ENCODE measurements at regions not wholly inside any gene's neighbourhood (a gene's known extent, or its start where the extent isn't known, plus 50 kb on each side); places are given as distances from the start of the nearest gene placed in this dataset.

DNA sequence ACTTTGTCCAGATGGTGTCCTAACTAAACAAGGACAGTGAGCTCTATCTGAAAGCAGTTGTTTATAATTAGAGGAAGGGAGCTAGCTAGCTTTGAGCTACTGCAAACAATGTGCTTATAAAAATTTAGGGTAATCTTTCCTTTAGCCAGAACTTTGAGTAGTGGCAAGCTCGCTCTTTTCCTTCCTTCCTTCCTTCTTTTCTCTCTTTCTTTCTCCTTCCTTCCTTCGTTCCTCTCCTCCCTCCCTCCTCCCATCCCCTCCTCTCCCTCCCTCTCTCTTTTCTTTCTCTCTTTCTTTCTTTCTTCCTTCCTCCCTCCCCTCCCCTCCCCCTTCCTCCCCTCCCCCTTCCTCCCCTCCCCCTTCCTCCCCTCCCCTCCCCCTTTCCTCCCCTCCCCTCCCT lies 520.1 kb downstream of the INHBA start:
- Histone ChIP-seq H3K36me3 (ENCODE audit: control insufficient read depth, insufficient read depth, low read length) (no peaks in the 10 kb centered on the region), H3K27me3 (ENCODE audit: control insufficient read depth, insufficient read depth, low read length) (no peaks in the 10 kb centered on the region), H3K9me3 (ENCODE audit: control insufficient read depth, insufficient read depth, low read depth, low read length) (no peaks in the 10 kb centered on the region), H3K27ac (ENCODE audit: low read depth, low read length) (no peak overlapping the region), H3K9ac (ENCODE audit: low read length) (no peak overlapping the region), H3K4me1 (ENCODE audit: control insufficient read depth, insufficient read depth, low read length) (no peaks in the 10 kb centered on the region; the same call in 1 of the 2 replicates), H3K4me3 (ENCODE audit: low read depth, low read length) (no peak overlapping the region)

DNA sequence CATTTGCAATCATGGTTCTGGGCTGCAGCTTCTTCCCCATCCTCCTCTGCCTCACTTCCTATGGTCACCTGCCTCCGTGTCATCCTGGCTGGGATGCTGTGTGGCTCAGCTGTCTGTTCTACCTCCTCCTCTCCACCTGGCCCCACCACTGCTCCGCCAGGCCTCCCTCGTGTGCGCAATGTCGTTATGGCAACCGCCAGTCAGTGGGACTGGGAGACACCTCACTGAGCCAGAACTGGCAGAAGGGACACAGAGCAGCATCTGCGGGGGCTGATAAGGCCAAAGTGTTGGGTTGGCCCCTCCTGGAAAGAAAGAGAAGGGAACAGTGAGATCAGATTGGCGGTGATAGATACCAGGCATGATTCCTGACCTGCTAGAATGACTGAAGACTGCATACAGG lies 527.5 kb downstream of the INHBA start:
- Histone ChIP-seq H3K4me3 (ENCODE audit: low read depth, low read length) (no peak overlapping the region), H3K27ac (ENCODE audit: low read depth, low read length) (no peak overlapping the region), H3K4me1 (ENCODE audit: control insufficient read depth, insufficient read depth, low read length) (no peaks in the 10 kb centered on the region; the same call in 1 of the 2 replicates), H3K36me3 (ENCODE audit: control insufficient read depth, insufficient read depth, low read length) (no peaks in the 10 kb centered on the region), H3K27me3 (ENCODE audit: control insufficient read depth, insufficient read depth, low read length) (no peaks in the 10 kb centered on the region), H3K9ac (ENCODE audit: low read length) (no peak overlapping the region), H3K9me3 (ENCODE audit: control insufficient read depth, insufficient read depth, low read depth, low read length) (no peaks in the 10 kb centered on the region)

DNA sequence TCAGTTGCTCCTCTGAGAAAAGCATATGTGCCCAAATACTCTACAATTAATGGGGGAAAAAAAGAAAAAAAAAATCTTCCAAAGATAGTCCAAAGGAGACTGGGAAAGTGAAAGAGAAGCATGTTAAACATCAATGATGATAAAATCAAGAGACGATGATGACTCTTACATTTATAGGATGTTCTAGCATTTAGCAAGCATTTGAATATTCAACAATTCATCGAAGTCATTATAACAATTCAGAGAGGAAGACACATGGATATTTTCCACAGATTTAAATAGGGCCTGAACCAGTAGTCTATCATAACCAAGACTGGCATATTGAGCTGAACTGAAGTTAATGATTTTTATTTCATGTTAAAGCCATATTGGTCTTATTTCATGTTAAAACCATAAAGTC lies 528.4 kb downstream of the INHBA start:
- no peaks in the 10 kb centered on the region; the same call in 1 of the 2 replicates for H3K4me1 ChIP-seq (ENCODE audit: control insufficient read depth, insufficient read depth, low read length)
- no peak overlapping the region for H3K4me3 ChIP-seq (ENCODE audit: low read depth, low read length)
- H3K27me3 ChIP-seq (ENCODE audit: control insufficient read depth, insufficient read depth, low read length): no peaks in the 10 kb centered on the region
- no peaks in the 10 kb centered on the region for H3K36me3 ChIP-seq (ENCODE audit: control insufficient read depth, insufficient read depth, low read length)
- no peaks in the 10 kb centered on the region for H3K9me3 ChIP-seq (ENCODE audit: control insufficient read depth, insufficient read depth, low read depth, low read length)
- no peak overlapping the region for H3K27ac ChIP-seq (ENCODE audit: low read depth, low read length)
- no peak overlapping the region for H3K9ac ChIP-seq (ENCODE audit: low read length)

DNA sequence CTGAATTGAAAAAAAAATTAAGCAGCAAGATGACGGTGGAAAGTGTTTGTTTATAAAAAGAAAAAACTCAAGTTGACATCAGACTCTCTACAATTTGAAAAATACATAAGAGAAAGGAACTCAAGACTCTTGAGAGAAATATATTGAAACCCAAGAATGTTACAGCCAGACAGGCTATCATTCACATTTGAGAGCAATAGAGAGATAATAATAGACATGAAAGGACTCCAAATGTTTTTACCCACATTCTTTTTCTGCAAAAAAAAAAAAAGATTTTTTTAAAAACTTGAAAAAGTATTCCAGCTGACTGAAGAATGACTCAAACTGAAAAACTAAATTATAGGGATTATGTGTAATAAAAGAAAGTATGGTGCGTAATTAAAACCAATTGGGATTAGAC lies 532.4 kb downstream of the INHBA start:
- no peak overlapping the region for H3K27ac ChIP-seq (ENCODE audit: low read depth, low read length)

DNA sequence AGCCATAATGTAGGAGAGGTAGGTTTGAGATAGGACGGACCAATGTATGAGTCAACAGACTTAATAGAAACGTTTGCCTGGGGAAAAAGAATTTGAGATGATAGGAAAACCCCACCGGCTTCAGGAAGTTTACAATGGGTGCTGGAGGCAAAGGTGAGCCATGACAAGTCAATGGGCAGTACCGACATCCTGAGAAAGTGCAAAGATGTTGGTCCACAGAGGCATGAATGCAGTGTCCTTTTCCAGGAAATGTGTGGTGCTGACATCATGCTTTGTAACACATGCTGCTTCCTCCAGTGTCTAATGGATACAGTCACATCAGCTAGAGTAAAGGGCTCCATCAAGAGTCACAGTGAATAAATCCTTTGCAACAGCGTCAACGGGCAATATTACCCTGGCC lies 533.6 kb downstream of the INHBA start:
- no peak overlapping the region for H3K9ac ChIP-seq (ENCODE audit: low read length)
- H3K36me3 ChIP-seq (ENCODE audit: control insufficient read depth, insufficient read depth, low read length): no peaks in the 10 kb centered on the region
- no peaks in the 10 kb centered on the region for H3K27me3 ChIP-seq (ENCODE audit: control insufficient read depth, insufficient read depth, low read length)
- H3K4me3 ChIP-seq (ENCODE audit: low read depth, low read length): no peak overlapping the region
- no peak overlapping the region for H3K27ac ChIP-seq (ENCODE audit: low read depth, low read length)
- H3K4me1 ChIP-seq (ENCODE audit: control insufficient read depth, insufficient read depth, low read length): no peaks in the 10 kb centered on the region
- no peaks in the 10 kb centered on the region for H3K9me3 ChIP-seq (ENCODE audit: control insufficient read depth, insufficient read depth, low read depth, low read length)

More for the DNA sequence above, 532.4 kb downstream of the INHBA start:
- Histone ChIP-seq H3K9me3 (ENCODE audit: control insufficient read depth, insufficient read depth, low read depth, low read length) (no peaks in the 10 kb centered on the region), H3K4me3 (ENCODE audit: low read depth, low read length) (no peak overlapping the region), H3K4me1 (ENCODE audit: control insufficient read depth, insufficient read depth, low read length) (no peaks in the 10 kb centered on the region), H3K9ac (ENCODE audit: low read length) (no peak overlapping the region), H3K36me3 (ENCODE audit: control insufficient read depth, insufficient read depth, low read length) (no peaks in the 10 kb centered on the region), H3K27me3 (ENCODE audit: control insufficient read depth, insufficient read depth, low read length) (no peaks in the 10 kb centered on the region)

DNA sequence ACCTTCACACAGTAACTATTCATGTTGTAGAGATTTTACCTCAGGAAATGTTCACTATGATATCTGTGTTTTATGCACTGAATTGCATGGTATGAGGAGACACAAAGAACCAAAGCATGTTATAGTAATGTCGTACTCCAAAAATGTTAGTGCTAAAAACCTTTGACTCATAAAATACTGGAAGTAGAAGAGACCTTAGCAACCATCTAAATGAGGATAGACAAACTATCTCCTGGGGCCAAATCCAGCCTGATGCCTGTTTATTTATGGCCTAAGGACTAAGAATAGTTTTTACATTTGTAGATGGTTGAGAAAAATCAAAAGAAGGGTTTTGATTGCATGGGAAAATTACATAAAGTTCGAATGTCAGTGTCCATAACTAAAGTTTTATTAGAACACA lies 535.1 kb downstream of the INHBA start:
- H3K4me3 ChIP-seq (ENCODE audit: low read depth, low read length): no peak overlapping the region
- H3K4me1 ChIP-seq (ENCODE audit: control insufficient read depth, insufficient read depth, low read length): no peaks in the 10 kb centered on the region
- no peak overlapping the region for H3K27ac ChIP-seq (ENCODE audit: low read depth, low read length)
- no peaks in the 10 kb centered on the region for H3K27me3 ChIP-seq (ENCODE audit: control insufficient read depth, insufficient read depth, low read length)
- no peaks in the 10 kb centered on the region for H3K36me3 ChIP-seq (ENCODE audit: control insufficient read depth, insufficient read depth, low read length)
- H3K9ac ChIP-seq (ENCODE audit: low read length): no peak overlapping the region
- no peaks in the 10 kb centered on the region for H3K9me3 ChIP-seq (ENCODE audit: control insufficient read depth, insufficient read depth, low read depth, low read length)

DNA sequence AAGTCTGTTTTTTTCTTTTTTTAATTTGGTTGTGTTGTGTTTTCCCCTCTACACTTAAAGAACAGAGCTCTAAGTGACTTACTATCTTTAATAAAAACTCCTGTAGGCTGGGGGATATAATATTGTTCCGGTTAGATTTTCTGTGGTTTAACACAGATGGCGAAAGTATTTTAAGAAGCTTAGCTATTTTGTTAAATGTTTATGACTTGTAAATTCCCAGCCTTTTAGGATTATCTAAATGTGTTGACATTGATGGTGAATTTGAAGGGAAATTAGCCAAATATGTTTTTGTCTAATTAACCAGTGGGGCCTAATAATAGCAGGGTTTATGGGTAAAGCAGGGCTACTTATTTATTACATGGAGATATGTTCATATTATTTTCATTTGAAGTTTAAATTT lies 538.5 kb downstream of the INHBA start:
- Histone ChIP-seq H3K27me3 (ENCODE audit: control insufficient read depth, insufficient read depth, low read length) (no peaks in the 10 kb centered on the region), H3K36me3 (ENCODE audit: control insufficient read depth, insufficient read depth, low read length) (no peaks in the 10 kb centered on the region), H3K4me3 (ENCODE audit: low read depth, low read length) (no peak overlapping the region), H3K9ac (ENCODE audit: low read length) (no peak overlapping the region), H3K9me3 (ENCODE audit: control insufficient read depth, insufficient read depth, low read depth, low read length) (peaks cover 7% of the 10 kb centered on the region), H3K27ac (ENCODE audit: low read depth, low read length) (no peak overlapping the region), H3K4me1 (ENCODE audit: control insufficient read depth, insufficient read depth, low read length) (no peaks in the 10 kb centered on the region)

DNA sequence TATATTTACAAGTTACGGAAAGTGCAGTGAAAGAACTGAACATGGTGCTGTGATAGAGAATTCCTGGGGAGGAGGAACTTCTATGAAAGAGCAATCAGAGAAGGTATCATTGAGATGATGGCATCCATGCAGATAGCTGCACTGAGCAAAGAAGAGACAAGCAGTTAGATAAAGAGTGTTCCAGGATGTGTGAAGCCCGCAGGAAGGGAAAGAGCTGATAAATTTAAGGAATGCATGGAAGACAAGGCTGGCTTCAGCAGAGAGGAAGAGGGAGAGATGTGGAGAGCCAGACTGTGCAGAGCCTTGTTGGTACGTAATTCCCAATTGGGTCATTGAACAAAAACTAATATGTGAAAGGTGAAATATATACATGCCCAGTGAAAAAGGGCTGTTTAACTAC lies 538.9 kb downstream of the INHBA start:
- Histone ChIP-seq H3K9me3 (ENCODE audit: control insufficient read depth, insufficient read depth, low read depth, low read length) (peaks cover 7% of the 10 kb centered on the region), H3K27ac (ENCODE audit: low read depth, low read length) (no peak overlapping the region), H3K36me3 (ENCODE audit: control insufficient read depth, insufficient read depth, low read length) (no peaks in the 10 kb centered on the region), H3K4me3 (ENCODE audit: low read depth, low read length) (no peak overlapping the region), H3K27me3 (ENCODE audit: control insufficient read depth, insufficient read depth, low read length) (no peaks in the 10 kb centered on the region), H3K9ac (ENCODE audit: low read length) (no peak overlapping the region), H3K4me1 (ENCODE audit: control insufficient read depth, insufficient read depth, low read length) (no peaks in the 10 kb centered on the region)

DNA sequence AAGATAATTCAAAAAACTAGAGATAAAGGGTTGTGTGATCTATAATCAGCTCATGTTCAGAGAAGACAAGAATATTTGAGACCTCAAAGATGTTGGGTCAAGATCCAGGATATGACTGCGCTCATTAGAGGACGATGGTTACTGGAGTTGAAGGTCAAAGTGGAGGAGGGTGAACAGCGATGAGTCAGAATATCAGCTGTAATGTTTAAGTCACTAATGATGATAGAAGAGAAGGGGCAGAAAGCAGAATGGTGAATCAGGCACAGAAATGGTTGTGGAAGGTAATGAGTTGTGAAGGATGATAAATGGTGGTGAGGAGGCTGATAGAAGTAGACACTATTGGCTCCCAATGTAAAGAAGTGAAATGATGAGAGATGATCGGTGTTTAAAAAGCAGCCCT lies 540.3 kb downstream of the INHBA start:
- no peak overlapping the region for H3K27ac ChIP-seq (ENCODE audit: low read depth, low read length)
- peaks cover 7% of the 10 kb centered on the region for H3K9me3 ChIP-seq (ENCODE audit: control insufficient read depth, insufficient read depth, low read depth, low read length)
- H3K27me3 ChIP-seq (ENCODE audit: control insufficient read depth, insufficient read depth, low read length): no peaks in the 10 kb centered on the region
- H3K4me3 ChIP-seq (ENCODE audit: low read depth, low read length): no peak overlapping the region
- H3K36me3 ChIP-seq (ENCODE audit: control insufficient read depth, insufficient read depth, low read length): no peaks in the 10 kb centered on the region
- H3K4me1 ChIP-seq (ENCODE audit: control insufficient read depth, insufficient read depth, low read length): no peaks in the 10 kb centered on the region
- H3K9ac ChIP-seq (ENCODE audit: low read length): no peak overlapping the region

DNA sequence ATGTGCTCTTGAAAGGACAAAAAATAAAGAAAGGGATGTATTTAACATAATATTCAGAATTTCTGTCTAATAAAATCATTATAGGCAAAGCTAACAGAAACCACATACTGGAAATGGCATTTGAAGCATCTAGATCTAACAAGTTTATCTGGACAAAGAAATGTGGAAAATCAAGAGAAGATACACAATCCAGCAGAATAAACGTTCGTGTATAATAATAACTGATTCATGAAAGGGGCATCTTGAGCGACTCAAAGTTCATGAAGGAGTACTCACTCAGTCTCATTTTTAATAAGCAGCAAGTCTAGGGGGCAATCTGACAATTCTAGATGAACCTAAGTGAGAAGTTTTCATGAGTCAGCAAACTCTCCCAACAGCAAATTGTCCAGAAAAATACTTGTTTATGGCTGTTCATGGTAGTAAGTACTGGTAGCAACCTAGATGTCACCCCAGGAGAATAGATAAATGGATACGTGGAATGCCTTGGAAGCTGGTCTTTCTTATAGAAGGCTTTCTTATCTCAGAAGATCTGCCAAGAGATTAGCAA lies 541.8 kb downstream of the INHBA start:
- H3K4me1 ChIP-seq (ENCODE audit: control insufficient read depth, insufficient read depth, low read length): no peaks in the 10 kb centered on the region
- no peaks in the 10 kb centered on the region for H3K27me3 ChIP-seq (ENCODE audit: control insufficient read depth, insufficient read depth, low read length)
- H3K9ac ChIP-seq (ENCODE audit: low read length): no peak overlapping the region
- no peak overlapping the region for H3K27ac ChIP-seq (ENCODE audit: low read depth, low read length)
- no peaks in the 10 kb centered on the region for H3K36me3 ChIP-seq (ENCODE audit: control insufficient read depth, insufficient read depth, low read length)
- peaks cover 7% of the 10 kb centered on the region for H3K9me3 ChIP-seq (ENCODE audit: control insufficient read depth, insufficient read depth, low read depth, low read length)
- H3K4me3 ChIP-seq (ENCODE audit: low read depth, low read length): no peak overlapping the region

DNA sequence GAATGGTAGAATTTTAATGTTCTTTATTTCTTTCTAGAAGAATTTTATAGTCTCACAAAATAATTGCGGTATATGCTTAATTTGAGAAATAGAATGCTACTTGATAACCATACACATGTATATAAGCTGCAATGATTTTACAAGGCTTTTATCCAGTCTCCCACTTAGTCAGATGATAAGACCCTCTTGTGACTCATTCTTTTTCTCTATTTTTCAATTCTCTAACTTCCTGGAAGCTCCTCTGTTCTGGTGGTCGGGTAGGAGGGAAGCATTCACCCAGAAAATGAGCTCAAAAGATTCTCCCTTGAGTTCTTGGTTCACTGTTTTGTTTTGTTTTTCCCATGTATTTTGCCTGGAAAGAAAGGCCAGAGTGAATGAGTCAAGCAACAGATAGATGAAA lies 546.6 kb downstream of the INHBA start:
- Histone ChIP-seq H3K4me3 (ENCODE audit: low read depth, low read length) (no peak overlapping the region), H3K27me3 (ENCODE audit: control insufficient read depth, insufficient read depth, low read length) (no peaks in the 10 kb centered on the region), H3K27ac (ENCODE audit: low read depth, low read length) (no peak overlapping the region), H3K36me3 (ENCODE audit: control insufficient read depth, insufficient read depth, low read length) (no peaks in the 10 kb centered on the region), H3K9ac (ENCODE audit: low read length) (no peak overlapping the region), H3K9me3 (ENCODE audit: control insufficient read depth, insufficient read depth, low read depth, low read length) (peaks cover 7% of the 10 kb centered on the region), H3K4me1 (ENCODE audit: control insufficient read depth, insufficient read depth, low read length) (no peaks in the 10 kb centered on the region)

DNA sequence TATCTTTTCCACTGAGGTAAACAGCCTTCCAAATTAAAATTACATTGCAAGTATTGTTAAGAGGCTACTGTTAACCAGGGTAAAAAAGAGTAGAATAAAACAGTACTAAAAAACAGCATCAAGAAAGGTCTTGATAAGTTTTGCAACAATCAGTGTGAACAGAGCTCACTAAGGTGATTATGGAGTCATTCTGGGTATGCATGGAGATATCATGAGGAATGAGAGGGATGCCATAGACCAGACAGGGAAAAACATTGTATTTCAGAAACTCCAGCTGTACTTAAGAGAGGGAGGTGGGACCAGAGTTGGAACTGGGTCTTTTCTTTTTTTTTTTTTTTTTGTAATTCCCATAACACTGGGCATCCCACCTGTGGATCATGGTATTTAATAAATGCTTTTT lies 549.6 kb downstream of the INHBA start:
- Histone ChIP-seq H3K9me3 (ENCODE audit: control insufficient read depth, insufficient read depth, low read depth, low read length) (no peaks in the 10 kb centered on the region), H3K36me3 (ENCODE audit: control insufficient read depth, insufficient read depth, low read length) (no peaks in the 10 kb centered on the region), H3K27me3 (ENCODE audit: control insufficient read depth, insufficient read depth, low read length) (no peaks in the 10 kb centered on the region), H3K9ac (ENCODE audit: low read length) (no peak overlapping the region), H3K4me3 (ENCODE audit: low read depth, low read length) (no peak overlapping the region), H3K4me1 (ENCODE audit: control insufficient read depth, insufficient read depth, low read length) (no peaks in the 10 kb centered on the region), H3K27ac (ENCODE audit: low read depth, low read length) (no peak overlapping the region)
